SK-N-SH treated with all-trans-retinoic acid at 6 μM for 48 hours (cell line): ENCODE measurements at regions not wholly inside any gene's neighbourhood (a gene's known extent, or its start where the extent isn't known, plus 50 kb on each side); places are given as distances from the start of the nearest gene placed in this dataset.

ENCODE experiments used
- ARNTL ChIP-seq: fragments of 450-650 bp; formaldehyde crosslinking; IDR thresholded peaks from 2 replicates; pipeline ENCODE4 v1.5.0; 2020; ENCODE audit warnings: low read depth, mild to moderate bottlenecking, moderate library complexity, borderline replicate concordance
- ESRRG ChIP-seq: fragments of 250-450 bp; sonication (Bioruptor Pico); IDR thresholded peaks from 2 replicates; pipeline ENCODE4 v1.6.1; 2021; ENCODE audit warnings: mild to moderate bottlenecking
- PATZ1 ChIP-seq: fragments of 250-450 bp; sonication (Bioruptor Pico); IDR thresholded peaks from 2 replicates; pipeline ENCODE4 v1.8.0; 2020; ENCODE audit warnings: mild to moderate bottlenecking, moderate library complexity, borderline replicate concordance
- POU6F1 ChIP-seq: fragments of 250-450 bp; sonication (Bioruptor Pico); IDR thresholded peaks from 2 replicates; pipeline ENCODE4 v1.8.0; 2021; ENCODE audit warnings: low read depth, mild to moderate bottlenecking, moderate library complexity, borderline replicate concordance
- PPARA ChIP-seq: fragments of 250-450 bp; sonication (Bioruptor Pico); IDR thresholded peaks from 2 replicates; pipeline ENCODE4 v1.5.0; 2020; ENCODE audit warnings: mild to moderate bottlenecking, borderline replicate concordance
- ZFP30 ChIP-seq: fragments of 450-650 bp; formaldehyde crosslinking; IDR thresholded peaks from 2 replicates; pipeline ENCODE4 v1.5.0; 2022; ENCODE audit warnings: mild to moderate bottlenecking, moderate library complexity
- ZNF565 ChIP-seq: fragments of 450-650 bp; formaldehyde crosslinking; conservative IDR thresholded peaks from 2 replicates; pipeline ENCODE4 v1.5.0; 2020; ENCODE audit warnings: low read depth, mild to moderate bottlenecking, moderate library complexity

- TF ChIP-seq PATZ1 (CRISPR knock-in tag) (no peak), ZFP30 (CRISPR knock-in tag) (no peak), ARNTL (CRISPR knock-in tag) (no peak), ESRRG (CRISPR knock-in tag) (no peak), POU6F1 (CRISPR knock-in tag) (no peak), PPARA (CRISPR knock-in tag) (no peak), ZNF565 (no peak)
Measured at GRCh38 chr4:8938623-8939022, 67.0 kb upstream of the HMX1 start.
